ENCODE measurements at regions not wholly inside any gene's neighbourhood (a gene's known extent, or its start where the extent isn't known, plus 50 kb on each side); places are given as distances from the start of the nearest gene placed in this dataset.

DNA sequence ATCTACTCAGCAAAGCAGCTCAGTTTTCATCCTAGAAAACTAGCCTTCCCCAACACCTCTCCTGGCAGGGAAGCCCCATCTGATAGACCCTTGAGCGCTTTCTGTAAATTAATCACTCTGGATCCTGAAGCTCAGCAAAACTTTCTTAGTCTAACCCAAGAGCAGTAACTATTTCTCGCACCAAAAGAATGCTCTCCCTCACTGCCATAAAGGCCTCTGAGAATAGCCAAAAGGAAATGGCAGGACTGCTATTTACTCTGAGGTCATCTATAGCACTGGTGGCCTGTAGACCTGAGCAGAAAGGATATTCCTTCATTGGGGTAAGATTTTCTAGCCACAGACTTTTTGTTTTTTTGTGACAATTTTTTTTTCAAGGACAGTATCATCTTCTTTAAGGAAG lies 345.8 kb upstream of the ADAMTS9 start:
- TF ChIP-seq, protein P1, sequence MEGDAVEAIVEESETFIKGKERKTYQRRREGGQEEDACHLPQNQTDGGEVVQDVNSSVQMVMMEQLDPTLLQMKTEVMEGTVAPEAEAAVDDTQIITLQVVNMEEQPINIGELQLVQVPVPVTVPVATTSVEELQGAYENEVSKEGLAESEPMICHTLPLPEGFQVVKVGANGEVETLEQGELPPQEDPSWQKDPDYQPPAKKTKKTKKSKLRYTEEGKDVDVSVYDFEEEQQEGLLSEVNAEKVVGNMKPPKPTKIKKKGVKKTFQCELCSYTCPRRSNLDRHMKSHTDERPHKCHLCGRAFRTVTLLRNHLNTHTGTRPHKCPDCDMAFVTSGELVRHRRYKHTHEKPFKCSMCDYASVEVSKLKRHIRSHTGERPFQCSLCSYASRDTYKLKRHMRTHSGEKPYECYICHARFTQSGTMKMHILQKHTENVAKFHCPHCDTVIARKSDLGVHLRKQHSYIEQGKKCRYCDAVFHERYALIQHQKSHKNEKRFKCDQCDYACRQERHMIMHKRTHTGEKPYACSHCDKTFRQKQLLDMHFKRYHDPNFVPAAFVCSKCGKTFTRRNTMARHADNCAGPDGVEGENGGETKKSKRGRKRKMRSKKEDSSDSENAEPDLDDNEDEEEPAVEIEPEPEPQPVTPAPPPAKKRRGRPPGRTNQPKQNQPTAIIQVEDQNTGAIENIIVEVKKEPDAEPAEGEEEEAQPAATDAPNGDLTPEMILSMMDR (tag by site-specific recombination; IDR thresholded peaks at IDR 0.05), result no peak
- TF ChIP-seq, protein P2, sequence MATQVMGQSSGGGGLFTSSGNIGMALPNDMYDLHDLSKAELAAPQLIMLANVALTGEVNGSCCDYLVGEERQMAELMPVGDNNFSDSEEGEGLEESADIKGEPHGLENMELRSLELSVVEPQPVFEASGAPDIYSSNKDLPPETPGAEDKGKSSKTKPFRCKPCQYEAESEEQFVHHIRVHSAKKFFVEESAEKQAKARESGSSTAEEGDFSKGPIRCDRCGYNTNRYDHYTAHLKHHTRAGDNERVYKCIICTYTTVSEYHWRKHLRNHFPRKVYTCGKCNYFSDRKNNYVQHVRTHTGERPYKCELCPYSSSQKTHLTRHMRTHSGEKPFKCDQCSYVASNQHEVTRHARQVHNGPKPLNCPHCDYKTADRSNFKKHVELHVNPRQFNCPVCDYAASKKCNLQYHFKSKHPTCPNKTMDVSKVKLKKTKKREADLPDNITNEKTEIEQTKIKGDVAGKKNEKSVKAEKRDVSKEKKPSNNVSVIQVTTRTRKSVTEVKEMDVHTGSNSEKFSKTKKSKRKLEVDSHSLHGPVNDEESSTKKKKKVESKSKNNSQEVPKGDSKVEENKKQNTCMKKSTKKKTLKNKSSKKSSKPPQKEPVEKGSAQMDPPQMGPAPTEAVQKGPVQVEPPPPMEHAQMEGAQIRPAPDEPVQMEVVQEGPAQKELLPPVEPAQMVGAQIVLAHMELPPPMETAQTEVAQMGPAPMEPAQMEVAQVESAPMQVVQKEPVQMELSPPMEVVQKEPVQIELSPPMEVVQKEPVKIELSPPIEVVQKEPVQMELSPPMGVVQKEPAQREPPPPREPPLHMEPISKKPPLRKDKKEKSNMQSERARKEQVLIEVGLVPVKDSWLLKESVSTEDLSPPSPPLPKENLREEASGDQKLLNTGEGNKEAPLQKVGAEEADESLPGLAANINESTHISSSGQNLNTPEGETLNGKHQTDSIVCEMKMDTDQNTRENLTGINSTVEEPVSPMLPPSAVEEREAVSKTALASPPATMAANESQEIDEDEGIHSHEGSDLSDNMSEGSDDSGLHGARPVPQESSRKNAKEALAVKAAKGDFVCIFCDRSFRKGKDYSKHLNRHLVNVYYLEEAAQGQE (tag by site-specific recombination; IDR thresholded peaks at IDR 0.05), result no peak
- TF ChIP-seq, protein P3, sequence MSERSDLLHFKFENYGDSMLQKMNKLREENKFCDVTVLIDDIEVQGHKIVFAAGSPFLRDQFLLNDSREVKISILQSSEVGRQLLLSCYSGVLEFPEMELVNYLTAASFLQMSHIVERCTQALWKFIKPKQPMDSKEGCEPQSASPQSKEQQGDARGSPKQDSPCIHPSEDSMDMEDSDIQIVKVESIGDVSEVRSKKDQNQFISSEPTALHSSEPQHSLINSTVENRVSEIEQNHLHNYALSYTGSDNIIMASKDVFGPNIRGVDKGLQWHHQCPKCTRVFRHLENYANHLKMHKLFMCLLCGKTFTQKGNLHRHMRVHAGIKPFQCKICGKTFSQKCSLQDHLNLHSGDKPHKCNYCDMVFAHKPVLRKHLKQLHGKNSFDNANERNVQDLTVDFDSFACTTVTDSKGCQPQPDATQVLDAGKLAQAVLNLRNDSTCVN (tag by site-specific recombination; optimal IDR thresholded peaks at IDR 0.05), result no peak
- TF ChIP-seq ZNF24 (tag by site-specific recombination; IDR thresholded peaks at IDR 0.05), result no peak
- TF ChIP-seq, protein P4, sequence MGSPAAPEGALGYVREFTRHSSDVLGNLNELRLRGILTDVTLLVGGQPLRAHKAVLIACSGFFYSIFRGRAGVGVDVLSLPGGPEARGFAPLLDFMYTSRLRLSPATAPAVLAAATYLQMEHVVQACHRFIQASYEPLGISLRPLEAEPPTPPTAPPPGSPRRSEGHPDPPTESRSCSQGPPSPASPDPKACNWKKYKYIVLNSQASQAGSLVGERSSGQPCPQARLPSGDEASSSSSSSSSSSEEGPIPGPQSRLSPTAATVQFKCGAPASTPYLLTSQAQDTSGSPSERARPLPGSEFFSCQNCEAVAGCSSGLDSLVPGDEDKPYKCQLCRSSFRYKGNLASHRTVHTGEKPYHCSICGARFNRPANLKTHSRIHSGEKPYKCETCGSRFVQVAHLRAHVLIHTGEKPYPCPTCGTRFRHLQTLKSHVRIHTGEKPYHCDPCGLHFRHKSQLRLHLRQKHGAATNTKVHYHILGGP (tag by site-specific recombination; IDR thresholded peaks at IDR 0.05), result no peak
- TF ChIP-seq SALL2 (tag by site-specific recombination; IDR thresholded peaks at IDR 0.05; ENCODE audit: borderline replicate concordance), result no peak
- no peak for TF ChIP-seq ZNF580 (tag by site-specific recombination; IDR thresholded peaks at IDR 0.05)
- no peak for TF ChIP-seq PATZ1 (tag by site-specific recombination; IDR thresholded peaks at IDR 0.05)
- TF ChIP-seq ZNF510 (tag by site-specific recombination; IDR thresholded peaks at IDR 0.05; ENCODE audit: insufficient replicate concordance), result no peak
- TF ChIP-seq MZF1 (tag by site-specific recombination; IDR thresholded peaks at IDR 0.05; ENCODE audit: borderline replicate concordance), result no peak
- no peak for TF ChIP-seq ZNF585B (tag by site-specific recombination; IDR thresholded peaks at IDR 0.05)
- TF ChIP-seq ZNF664 (tag by site-specific recombination; IDR thresholded peaks at IDR 0.05), result no peak
- TF ChIP-seq ZNF121 (tag by site-specific recombination; IDR thresholded peaks at IDR 0.05), result no peak
- no peak for TF ChIP-seq KLF10 (tag by site-specific recombination; IDR thresholded peaks at IDR 0.05)

All from HEK293 (cell line).